ENCODE measurements at regions not wholly inside any gene's neighbourhood (a gene's known extent, or its start where the extent isn't known, plus 50 kb on each side); places are given as distances from the start of the nearest gene placed in this dataset.

GRCh38 chr6:44500074-44500473, 112.6 kb downstream of the CDC5L start:
- Mint-ChIP-seq H3K36me3 (ENCODE audit: insufficient read depth) (no peaks in the 10 kb centered on the region), H3K9me3 (ENCODE audit: low read depth) (peaks cover 3% of the 10 kb centered on the region), H3K4me3 (ENCODE audit: low read depth) (no peak overlapping the region), H3K4me1 (ENCODE audit: low read depth) (no peaks in the 10 kb centered on the region), H3K27me3 (peaks cover 3% of the 10 kb centered on the region), H3K27ac (no peak overlapping the region)
- DNase-seq (ENCODE audit: low spot score, unreplicated experiment), result no peak
- TF ChIP-seq CTCF (IDR thresholded peaks at IDR 0.05; ENCODE audit: unreplicated experiment), result no peak

GRCh38 chr6:44503471-44503870, 116.0 kb downstream of the CDC5L start:
- no peak overlapping the region for H3K4me3 Mint-ChIP-seq (ENCODE audit: low read depth)
- H3K9me3 Mint-ChIP-seq (ENCODE audit: low read depth), result peaks cover 3% of the 10 kb centered on the region
- no peaks in the 10 kb centered on the region for H3K4me1 Mint-ChIP-seq (ENCODE audit: low read depth)
- H3K36me3 Mint-ChIP-seq (ENCODE audit: insufficient read depth), result no peaks in the 10 kb centered on the region
- TF ChIP-seq CTCF (IDR thresholded peaks at IDR 0.05; ENCODE audit: unreplicated experiment), result no peak
- H3K27me3 Mint-ChIP-seq, result peaks cover 5% of the 10 kb centered on the region
- no peak overlapping the region for H3K27ac Mint-ChIP-seq
- no peak for DNase-seq (ENCODE audit: low spot score, unreplicated experiment)

- TF ChIP-seq CTCF (IDR thresholded peaks at IDR 0.05; ENCODE audit: unreplicated experiment), result no peak
- no peak overlapping the region for H3K4me3 Mint-ChIP-seq (ENCODE audit: low read depth)
- H3K9me3 Mint-ChIP-seq (ENCODE audit: low read depth), result peaks cover 3% of the 10 kb centered on the region
- peaks cover 5% of the 10 kb centered on the region for H3K27me3 Mint-ChIP-seq
- H3K36me3 Mint-ChIP-seq (ENCODE audit: insufficient read depth), result no peaks in the 10 kb centered on the region
- no peak overlapping the region for H3K27ac Mint-ChIP-seq
- no peaks in the 10 kb centered on the region for H3K4me1 Mint-ChIP-seq (ENCODE audit: low read depth)
- no peak for DNase-seq (ENCODE audit: low spot score, unreplicated experiment)
These were observed 116.8 kb downstream of the CDC5L start for GRCh38 chr6:44504301-44504791.

GRCh38 chr6:44505751-44506150, 118.2 kb downstream of the CDC5L start:
- TF ChIP-seq CTCF (IDR thresholded peaks at IDR 0.05; ENCODE audit: unreplicated experiment), result no peak
- no peaks in the 10 kb centered on the region for H3K4me1 Mint-ChIP-seq (ENCODE audit: low read depth)
- no peak overlapping the region for H3K4me3 Mint-ChIP-seq (ENCODE audit: low read depth)
- H3K27me3 Mint-ChIP-seq, result peaks cover 5% of the 10 kb centered on the region
- H3K36me3 Mint-ChIP-seq (ENCODE audit: insufficient read depth), result no peaks in the 10 kb centered on the region
- peaks cover 3% of the 10 kb centered on the region for H3K9me3 Mint-ChIP-seq (ENCODE audit: low read depth)
- DNase-seq (ENCODE audit: low spot score, unreplicated experiment), result no peak
- H3K27ac Mint-ChIP-seq, result no peak overlapping the region

GRCh38 chr6:44507014-44507413, 119.5 kb downstream of the CDC5L start:
- DNase-seq (ENCODE audit: low spot score, unreplicated experiment), result no peak
- TF ChIP-seq CTCF (IDR thresholded peaks at IDR 0.05; ENCODE audit: unreplicated experiment), result no peak
- no peaks in the 10 kb centered on the region for H3K9me3 Mint-ChIP-seq (ENCODE audit: low read depth)
- no peak overlapping the region for H3K4me3 Mint-ChIP-seq (ENCODE audit: low read depth)
- no peaks in the 10 kb centered on the region for H3K4me1 Mint-ChIP-seq (ENCODE audit: low read depth)
- H3K27me3 Mint-ChIP-seq, result peaks cover 9% of the 10 kb centered on the region
- H3K36me3 Mint-ChIP-seq (ENCODE audit: insufficient read depth), result no peaks in the 10 kb centered on the region
- no peak overlapping the region for H3K27ac Mint-ChIP-seq
